ENCODE measurements at regions not wholly inside any gene's neighbourhood (a gene's known extent, or its start where the extent isn't known, plus 50 kb on each side); places are given as distances from the start of the nearest gene placed in this dataset.

- no peak for TF ChIP-seq REST (IDR thresholded peaks at IDR 0.05; ENCODE audit: borderline replicate concordance)
- no peak for TF ChIP-seq RAD21 (conservative IDR thresholded peaks at IDR 0.05)
- no peak for TF ChIP-seq CTCF (IDR thresholded peaks at IDR 0.05; ENCODE audit: poor library complexity, severe bottlenecking)
- no peak for TF ChIP-seq POLR2AphosphoS5 (IDR thresholded peaks at IDR 0.05)
Observed at GRCh38 chr1:229896306-229896705, 170.7 kb upstream of the GALNT2 start.
